Stimulated activated CD4-positive, alpha-beta T cell treated with anti-CD3 and anti-CD28 coated beads, Interleukin-15, amount 100 ng/mL, for 1 hour (primary cell): ENCODE measurements at regions not wholly inside any gene's neighbourhood (a gene's known extent, or its start where the extent isn't known, plus 50 kb on each side); places are given as distances from the start of the nearest gene placed in this dataset.
"Not testable (repeated sequence)": the region's sequence is repeated elsewhere in the genome, so short reads cannot be mapped to it uniquely, and the experiment has no call there.

Experiments used
- DNase-seq, 2 donors: peaks; one replicate each; pipeline ENCODE4 v3.0.0-alpha.2; 2020; ENCODE audit warnings: low read depth in 1 of 2, low spot score in 1 of 2

GRCh38 chr15:95129574-95129973 lies 898.2 kb downstream of the MCTP2 start:
- DNase-seq: no peak

GRCh38 chr15:95131131-95131556 lies 899.8 kb downstream of the MCTP2 start:
- no peak for DNase-seq

- DNase-seq: no peak
Observed at GRCh38 chr15:95132774-95133173, 901.4 kb downstream of the MCTP2 start.

GRCh38 chr15:95134431-95135110 lies 903.2 kb downstream of the MCTP2 start:
- DNase-seq: no peak

- DNase-seq: no peak
Observed at GRCh38 chr15:95138604-95139270, 907.4 kb downstream of the MCTP2 start.

DNA sequence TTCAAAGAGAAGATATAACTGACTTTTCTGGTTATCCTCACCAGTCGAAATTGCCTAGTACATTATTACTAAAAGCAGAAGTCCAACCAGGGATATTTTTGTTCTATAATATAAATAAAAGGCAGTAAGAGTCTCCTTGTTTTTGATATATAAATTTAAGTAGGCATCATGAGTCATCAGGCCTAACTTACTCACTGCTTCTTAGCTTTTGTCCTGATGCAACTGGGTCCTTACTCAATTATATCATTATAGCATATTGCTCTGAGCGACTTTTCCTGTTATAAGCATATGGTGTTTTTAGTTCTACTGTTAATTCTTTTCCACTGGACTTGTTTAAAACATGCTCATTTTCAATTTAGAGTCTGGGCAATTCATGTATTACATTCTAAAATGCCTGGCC lies 910.1 kb downstream of the MCTP2 start:
- DNase-seq: no peak

DNA sequence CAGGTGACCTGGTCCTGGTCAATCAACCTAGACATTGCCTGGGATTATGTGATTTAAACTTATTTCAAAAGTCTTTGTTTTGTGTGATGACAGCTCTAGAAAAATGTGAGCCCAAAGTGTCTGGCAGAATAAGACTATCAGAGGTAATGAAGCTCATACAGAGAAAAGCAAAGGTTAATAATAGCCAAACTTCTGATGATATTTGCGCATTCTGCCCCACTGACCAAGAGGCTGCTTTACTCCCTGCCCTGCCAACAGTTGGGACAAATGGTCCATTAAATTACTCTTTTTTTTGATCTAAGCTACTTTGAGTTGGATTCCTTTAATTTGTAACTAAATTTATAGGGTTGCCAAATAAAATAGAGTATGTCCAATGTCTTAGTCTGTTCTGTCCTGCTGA lies 911.2 kb downstream of the MCTP2 start:
- no peak for DNase-seq

DNA sequence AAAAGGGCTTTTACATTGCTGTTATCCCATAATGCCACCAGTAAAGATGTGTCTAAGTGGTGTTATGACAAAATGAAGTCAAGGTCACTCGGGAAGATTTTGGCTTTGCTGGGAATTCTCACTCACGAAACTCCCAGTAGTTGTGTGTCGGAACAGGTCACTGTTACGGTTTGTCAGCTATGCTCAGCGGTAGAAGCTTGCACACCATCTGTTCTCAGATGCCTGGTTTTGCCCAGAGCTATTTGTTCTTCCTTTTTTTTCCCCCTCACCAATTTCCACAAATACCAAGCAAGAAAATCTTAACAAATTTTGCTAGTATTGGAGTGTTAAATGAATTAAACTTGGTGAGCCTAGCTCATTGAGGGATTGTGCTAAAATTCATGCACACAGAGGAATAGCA lies 915.1 kb downstream of the MCTP2 start:
- no peak for DNase-seq

- no peak for DNase-seq
Observed at GRCh38 chr15:95148183-95148582, 916.8 kb downstream of the MCTP2 start.

- DNase-seq: no peak
Observed at GRCh38 chr15:95149036-95149435, 917.7 kb downstream of the MCTP2 start.

DNA sequence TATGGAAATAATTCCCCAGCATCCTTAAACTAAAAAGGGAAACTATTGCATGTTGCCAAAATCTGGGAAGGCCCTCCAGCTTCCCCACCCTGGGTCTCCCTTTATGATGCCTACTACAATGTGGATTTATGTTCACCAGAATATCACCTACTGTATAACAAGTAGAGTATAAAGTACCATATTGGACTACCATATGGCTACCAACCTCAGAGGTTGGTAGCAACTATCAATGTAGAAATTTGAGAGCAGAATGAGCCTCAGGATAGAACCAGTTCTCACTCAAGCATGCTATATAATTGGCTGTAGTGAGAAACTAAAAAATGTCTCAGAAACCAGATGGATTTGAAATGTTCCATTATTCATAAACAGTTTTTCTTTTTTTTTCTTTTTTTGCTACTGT lies 918.4 kb downstream of the MCTP2 start:
- DNase-seq: no peak

DNA sequence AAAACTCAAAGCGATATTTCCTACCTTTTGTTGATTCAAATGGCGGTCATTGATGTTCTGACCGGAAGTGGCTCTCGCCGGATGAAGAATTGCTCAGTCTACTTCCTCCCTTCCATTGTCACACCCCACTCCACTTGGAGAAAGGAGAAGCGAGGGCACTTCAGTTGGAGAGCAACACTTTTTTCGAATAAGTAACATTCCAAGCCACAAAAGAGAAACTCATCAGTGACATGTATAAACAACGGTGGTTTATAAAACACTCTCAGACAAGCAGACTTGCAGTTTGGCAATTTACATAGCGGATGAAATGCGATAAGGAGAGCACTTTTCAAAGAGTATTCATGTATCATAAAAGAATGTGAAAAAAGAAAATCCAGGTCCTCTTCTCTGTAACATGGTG lies 919.1 kb downstream of the MCTP2 start:
- DNase-seq: no peak

GRCh38 chr15:95152741-95153140 lies 921.4 kb downstream of the MCTP2 start:
- no peak for DNase-seq

GRCh38 chr15:95153201-95153600 lies 921.8 kb downstream of the MCTP2 start:
- DNase-seq: not testable (repeated sequence)

DNA sequence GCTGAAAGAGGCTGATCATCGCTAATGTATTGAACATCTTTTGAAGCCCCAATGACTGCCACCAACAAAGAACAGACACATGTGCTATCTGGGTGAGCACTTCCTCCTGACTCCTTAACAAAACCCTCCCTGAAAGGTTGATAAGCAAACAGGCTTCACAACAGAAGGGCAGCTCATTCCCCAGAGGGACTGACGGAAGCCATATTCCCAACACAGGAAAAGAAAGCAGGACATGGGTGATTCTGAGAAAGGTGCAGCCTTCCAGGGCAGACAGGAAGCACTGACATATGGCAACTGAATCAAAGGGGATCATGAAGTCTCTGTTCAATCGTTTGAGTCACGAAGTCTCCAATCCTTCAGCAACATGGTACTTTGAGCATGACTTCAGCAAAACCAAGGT lies 929.0 kb downstream of the MCTP2 start:
- DNase-seq: no peak

GRCh38 chr15:95162069-95162468 lies 930.7 kb downstream of the MCTP2 start:
- DNase-seq: no peak

- DNase-seq: no peak
Observed at GRCh38 chr15:95162531-95162930, 931.2 kb downstream of the MCTP2 start.

DNA sequence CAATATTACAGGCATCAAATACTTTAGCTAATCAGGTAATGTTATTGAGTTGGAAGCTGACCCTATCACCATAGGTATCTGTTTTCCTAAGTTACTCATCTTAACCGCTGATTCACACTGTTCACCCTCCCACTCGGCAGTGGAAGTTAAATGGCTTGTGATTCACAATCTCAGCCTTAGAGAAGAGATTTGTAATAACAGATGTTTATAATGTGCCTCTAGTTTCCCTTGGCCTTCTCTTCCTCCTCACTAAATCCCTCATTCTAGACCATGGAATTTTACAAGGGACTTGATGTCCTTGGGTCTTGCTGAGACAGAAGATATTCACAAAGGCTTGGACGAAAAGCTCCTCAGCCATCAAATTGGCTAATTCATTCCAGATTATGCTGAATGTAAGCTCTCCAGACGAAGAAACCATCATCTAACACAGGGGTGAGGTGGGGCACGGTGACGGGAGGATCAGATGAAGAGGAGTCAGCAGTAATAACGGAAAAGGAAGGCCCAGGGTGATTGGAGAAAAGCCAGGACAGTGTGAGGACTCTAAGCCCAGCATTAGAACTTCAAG lies 931.7 kb downstream of the MCTP2 start:
- no peak for DNase-seq

- DNase-seq: no peak
Observed at GRCh38 chr15:95168152-95168551, 936.8 kb downstream of the MCTP2 start.

DNA sequence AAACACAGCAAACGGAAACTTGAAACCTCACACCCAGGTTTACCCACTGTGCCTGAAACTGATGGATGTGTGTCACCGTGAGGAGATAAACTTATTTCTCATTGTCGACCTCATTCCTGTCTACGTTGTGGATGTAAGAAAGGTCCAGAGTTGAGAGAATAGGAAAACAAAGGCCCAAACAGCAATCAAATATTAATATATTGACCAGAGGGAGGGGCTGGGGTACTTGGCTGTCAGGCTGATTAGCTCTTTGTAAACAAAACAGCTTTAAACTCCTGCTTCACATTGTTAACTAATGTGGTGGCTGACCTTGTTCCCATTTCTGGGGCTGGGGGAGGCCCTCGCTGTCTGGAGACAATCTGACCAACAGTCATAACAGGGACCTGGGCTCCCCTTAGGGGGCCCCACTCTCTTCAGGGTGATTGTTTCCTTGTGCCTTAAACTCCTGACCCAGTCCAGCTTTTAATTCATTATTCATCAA lies 937.6 kb downstream of the MCTP2 start:
- DNase-seq: no peak

- DNase-seq: no peak
Observed at GRCh38 chr15:95169541-95170459, 938.4 kb downstream of the MCTP2 start.
